Urinary bladder (tissue), 3 donors: ENCODE measurements at regions not wholly inside any gene's neighbourhood (a gene's known extent, or its start where the extent isn't known, plus 50 kb on each side); places are given as distances from the start of the nearest gene placed in this dataset.
"Not testable (repeated sequence)": the region's sequence is repeated elsewhere in the genome, so short reads cannot be mapped to it uniquely, and the experiment has no call there.

Experiments
- DNase-seq: peaks from one replicate; pipeline ENCODE4 v3.0.0-alpha.2; 2015; ENCODE audit errors: extremely low spot score
- H3K27ac ChIP-seq: one replicate; pipeline ENCODE4 v1.5.1; 2013; ENCODE audit warnings: low read depth, mild to moderate bottlenecking, moderate library complexity
- H3K36me3 ChIP-seq: one replicate; pipeline ENCODE4 v1.6.1; 2013; ENCODE audit warnings: mild to moderate bottlenecking, moderate library complexity; ENCODE audit not compliant: insufficient read depth
- H3K4me1 ChIP-seq: one replicate; pipeline ENCODE4 v1.6.1; 2013; ENCODE audit warnings: mild to moderate bottlenecking, moderate library complexity; ENCODE audit not compliant: insufficient read depth
- H3K4me3 ChIP-seq: one replicate; pipeline ENCODE4 v1.5.1; 2013; ENCODE audit warnings: low read depth, low read length
- WGBS: extraction: QIAGEN DNeasy Blood & Tissue Kit; methylation state at CpG from one replicate; pipeline ENCODE4 v1.1.7; 2013; 5-methylcytosine and 5-hydroxymethylcytosine counted together
- donor health status: healthy with polysubstance abuse.
- donor health status: healthy.

DNA sequence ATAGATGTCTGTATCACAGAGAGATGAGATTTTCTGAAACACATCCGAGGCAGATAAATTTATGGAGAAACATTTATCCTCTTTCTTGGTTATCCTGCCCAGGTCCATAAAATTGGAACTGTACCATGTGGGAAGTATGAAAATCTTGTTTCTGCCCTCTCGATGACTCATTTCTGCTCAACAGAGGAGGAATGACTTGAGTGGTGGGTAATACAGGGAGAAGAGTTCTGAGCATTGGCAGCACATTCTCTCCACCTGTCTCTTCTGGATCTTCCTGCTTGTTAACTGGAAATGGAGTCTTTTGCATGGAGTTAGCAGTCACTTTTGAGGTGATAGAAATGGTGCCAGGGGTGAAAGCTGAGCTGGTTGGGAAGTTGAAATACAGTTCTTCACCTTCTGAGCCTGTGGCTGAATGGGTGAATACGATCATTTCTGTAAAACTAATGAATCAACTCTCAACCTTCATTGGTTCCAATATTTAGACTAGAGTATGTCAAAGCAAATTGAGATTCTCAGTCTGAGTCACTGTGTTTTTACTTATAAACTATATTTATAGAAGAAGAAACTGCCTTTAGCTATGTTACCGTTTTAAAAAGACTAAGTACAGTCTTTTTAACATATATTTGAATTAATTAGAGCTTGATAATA lies 945.5 kb downstream of the SORCS3 start:
- Histone ChIP-seq H3K4me1 (no peaks in the 10 kb centered on the region), H3K4me3 (no peak overlapping the region), H3K27ac (no peak overlapping the region), H3K36me3 (no peaks in the 10 kb centered on the region)
- no peak for DNase-seq
- WGBS = 64% methylated on average over 4 of the region's 4 CpGs

GRCh38 chr10:105585753-105586152 lies 944.7 kb downstream of the SORCS3 start:
- Histone ChIP-seq H3K4me1 (no peaks in the 10 kb centered on the region), H3K4me3 (no peak overlapping the region), H3K36me3 (no peaks in the 10 kb centered on the region), H3K27ac (no peak overlapping the region)
- no peak for DNase-seq
- WGBS = 26% methylated on average over 5 of the region's 5 CpGs

GRCh38 chr10:105585171-105585570 lies 944.1 kb downstream of the SORCS3 start:
- no peak for DNase-seq

DNA sequence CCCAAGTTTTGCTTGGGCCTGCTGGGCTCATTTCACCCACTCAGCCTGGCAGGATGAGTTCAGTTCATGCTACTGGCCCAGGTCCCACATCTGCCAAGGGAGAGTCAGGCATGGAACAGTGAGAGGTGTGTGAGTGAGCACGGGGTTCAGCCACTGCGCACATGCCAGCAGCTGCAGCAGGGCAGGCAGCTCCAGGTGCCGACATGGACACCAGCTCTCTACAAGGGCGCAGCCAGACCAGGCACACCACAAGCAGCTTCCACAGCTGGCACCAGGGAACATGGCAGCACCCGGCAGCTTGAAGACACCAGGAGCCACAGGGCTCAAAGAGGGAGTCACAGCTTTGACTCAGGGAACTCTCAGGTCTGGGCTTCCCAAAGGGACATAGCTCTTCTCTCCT lies 938.0 kb downstream of the SORCS3 start:
- DNase-seq = no peak
- H3K4me1 ChIP-seq = no peaks in the 10 kb centered on the region
- H3K36me3 ChIP-seq = no peaks in the 10 kb centered on the region
- 97% methylated on average over 5 of the region's 5 CpGs for WGBS
- no peak overlapping the region for H3K27ac ChIP-seq
- H3K4me3 ChIP-seq = no peak overlapping the region

More at GRCh38 chr10:105585171-105585570, 944.1 kb downstream of the SORCS3 start:
- Histone ChIP-seq H3K36me3 (no peaks in the 10 kb centered on the region), H3K4me3 (no peak overlapping the region), H3K4me1 (no peaks in the 10 kb centered on the region), H3K27ac (no peak overlapping the region)

- DNase-seq = no peak
- Histone ChIP-seq H3K4me1 (no peaks in the 10 kb centered on the region), H3K4me3 (no peak overlapping the region), H3K36me3 (no peaks in the 10 kb centered on the region), H3K27ac (no peak overlapping the region)
- WGBS = 64% methylated on average over 4 of the region's 4 CpGs
Observed at GRCh38 chr10:105577865-105578607, 936.9 kb downstream of the SORCS3 start.

DNA sequence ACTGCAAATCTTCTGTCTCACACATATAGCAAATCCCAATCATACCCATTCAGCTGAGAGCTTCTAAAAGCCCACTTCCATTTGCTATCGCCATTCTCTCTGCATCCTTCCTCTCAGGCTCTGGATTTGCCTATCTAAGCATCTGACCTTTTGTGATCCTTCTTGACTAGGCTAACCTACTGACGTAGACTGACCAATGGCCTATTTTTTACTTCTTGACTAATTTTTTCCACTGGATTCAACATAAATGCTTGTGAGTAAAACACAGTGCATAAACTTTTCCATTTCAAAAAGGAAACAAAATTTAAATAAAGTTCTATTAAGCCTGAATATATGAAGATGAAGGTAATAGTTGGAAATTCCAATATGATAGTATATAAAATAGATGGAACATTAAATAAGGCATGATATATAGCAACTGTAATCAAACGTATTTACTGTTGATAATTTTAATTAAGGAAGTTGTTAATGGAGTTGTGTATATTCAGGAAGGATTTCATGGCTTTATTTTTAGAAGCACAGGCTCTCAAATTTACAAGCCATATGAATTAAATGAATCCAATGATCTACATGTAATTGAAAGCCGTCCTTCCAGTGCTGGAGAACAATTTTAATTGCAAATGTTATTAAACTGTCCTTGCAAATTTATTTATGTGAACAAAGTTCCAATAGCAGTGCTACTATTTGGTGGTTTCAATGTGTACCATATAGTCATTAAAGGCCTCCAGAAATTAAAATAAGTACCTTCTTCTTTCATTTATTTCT lies 918.4 kb downstream of the SORCS3 start:
- no peak for DNase-seq
- no peaks in the 10 kb centered on the region for H3K4me1 ChIP-seq
- H3K27ac ChIP-seq = no peak overlapping the region
- H3K4me3 ChIP-seq = no peak overlapping the region
- WGBS = 77% methylated on average over 4 of the region's 4 CpGs
- H3K36me3 ChIP-seq = no peaks in the 10 kb centered on the region

- not testable (repeated sequence) for H3K4me3 ChIP-seq, H3K27ac ChIP-seq, H3K4me1 ChIP-seq, H3K36me3 ChIP-seq, DNase-seq
- 81% methylated on average over 13 of the region's 13 CpGs for WGBS
Observed at GRCh38 chr10:105550453-105550852, 909.4 kb downstream of the SORCS3 start.

DNA sequence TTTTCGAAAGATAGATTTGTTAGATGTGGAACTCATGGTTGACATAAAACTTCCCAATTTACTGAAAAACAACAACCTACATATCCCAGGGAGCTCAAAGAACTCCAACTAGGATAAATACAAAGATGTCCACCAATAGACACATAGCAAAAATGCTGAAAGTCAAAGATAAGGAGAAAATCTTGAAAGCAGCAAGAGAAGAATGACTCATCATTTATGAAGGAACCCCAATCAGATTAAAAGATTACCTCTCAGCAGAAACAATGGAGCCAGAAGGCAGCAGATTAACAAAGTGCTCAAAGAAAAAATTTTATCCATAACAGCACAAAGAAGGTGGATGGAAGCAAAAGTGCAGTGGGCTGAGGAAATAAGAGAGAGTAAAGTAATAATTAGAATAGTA lies 908.6 kb downstream of the SORCS3 start:
- no peak overlapping the region for H3K27ac ChIP-seq
- 90% methylated on average over 1 of the region's 1 CpG for WGBS
- H3K4me3 ChIP-seq = no peak overlapping the region
- no peaks in the 10 kb centered on the region for H3K36me3 ChIP-seq
- no peaks in the 10 kb centered on the region for H3K4me1 ChIP-seq
- no peak for DNase-seq

- no peak for DNase-seq
- Histone ChIP-seq H3K4me1 (no peaks in the 10 kb centered on the region), H3K4me3 (no peak overlapping the region), H3K36me3 (no peaks in the 10 kb centered on the region), H3K27ac (no peak overlapping the region)
Observed at GRCh38 chr10:105545101-105545500, 904.0 kb downstream of the SORCS3 start.

GRCh38 chr10:105540381-105540780 lies 899.3 kb downstream of the SORCS3 start:
- 56% methylated on average over 2 of the region's 2 CpGs for WGBS
- Histone ChIP-seq H3K4me1 (no peaks in the 10 kb centered on the region), H3K4me3 (no peak overlapping the region), H3K27ac (no peak overlapping the region), H3K36me3 (no peaks in the 10 kb centered on the region)
- DNase-seq = no peak

DNA sequence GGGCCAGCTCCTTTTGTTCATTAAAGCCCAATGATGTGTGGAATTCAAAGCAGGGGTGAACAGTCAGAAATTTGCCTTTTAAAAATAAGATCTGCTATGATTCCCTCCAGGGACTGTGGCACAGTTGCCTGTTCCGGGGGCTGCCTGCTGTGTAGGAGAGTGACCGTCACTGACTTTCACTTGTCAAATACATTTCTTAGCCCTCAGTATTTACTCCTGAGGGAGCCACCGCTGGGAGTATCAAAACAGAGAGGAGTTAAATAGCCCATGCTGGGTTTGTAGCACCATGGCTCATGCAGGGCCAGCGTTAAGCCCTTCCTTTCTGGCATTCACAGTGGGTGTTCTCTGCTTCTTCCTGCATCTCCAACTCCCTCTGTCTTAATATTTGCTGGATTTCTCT lies 897.8 kb downstream of the SORCS3 start:
- no peak for DNase-seq
- Histone ChIP-seq H3K4me1 (no peaks in the 10 kb centered on the region), H3K4me3 (no peak overlapping the region), H3K27ac (no peak overlapping the region), H3K36me3 (no peaks in the 10 kb centered on the region)
- 41% methylated on average over 4 of the region's 4 CpGs for WGBS

- WGBS = 83% methylated on average over 3 of the region's 3 CpGs
Observed at GRCh38 chr10:105535478-105535877, 894.4 kb downstream of the SORCS3 start.

GRCh38 chr10:105534086-105534485 lies 893.0 kb downstream of the SORCS3 start:
- 47% methylated on average over 1 of the region's 1 CpG for WGBS
- H3K27ac ChIP-seq = no peak overlapping the region
- H3K4me3 ChIP-seq = no peak overlapping the region

More at GRCh38 chr10:105535478-105535877, 894.4 kb downstream of the SORCS3 start:
- no peaks in the 10 kb centered on the region for H3K36me3 ChIP-seq
- H3K4me1 ChIP-seq = no peaks in the 10 kb centered on the region
- H3K4me3 ChIP-seq = no peak overlapping the region
- H3K27ac ChIP-seq = no peak overlapping the region
- no peak for DNase-seq

GRCh38 chr10:105516511-105516910 lies 875.4 kb downstream of the SORCS3 start:
- no peaks in the 10 kb centered on the region for H3K4me1 ChIP-seq
- 95% methylated on average over 2 of the region's 2 CpGs for WGBS
- DNase-seq = no peak
- H3K27ac ChIP-seq = no peak overlapping the region
- no peak overlapping the region for H3K4me3 ChIP-seq
- H3K36me3 ChIP-seq = no peaks in the 10 kb centered on the region

More at GRCh38 chr10:105534086-105534485, 893.0 kb downstream of the SORCS3 start:
- no peak for DNase-seq
- Histone ChIP-seq H3K4me1 (no peaks in the 10 kb centered on the region), H3K36me3 (no peaks in the 10 kb centered on the region)
